ENCODE measurements at regions not wholly inside any gene's neighbourhood (a gene's known extent, or its start where the extent isn't known, plus 50 kb on each side); places are given as distances from the start of the nearest gene placed in this dataset.
A peak's percentile ranks its signal among the peaks of the same experiment; 100 is the strongest.

DNA sequence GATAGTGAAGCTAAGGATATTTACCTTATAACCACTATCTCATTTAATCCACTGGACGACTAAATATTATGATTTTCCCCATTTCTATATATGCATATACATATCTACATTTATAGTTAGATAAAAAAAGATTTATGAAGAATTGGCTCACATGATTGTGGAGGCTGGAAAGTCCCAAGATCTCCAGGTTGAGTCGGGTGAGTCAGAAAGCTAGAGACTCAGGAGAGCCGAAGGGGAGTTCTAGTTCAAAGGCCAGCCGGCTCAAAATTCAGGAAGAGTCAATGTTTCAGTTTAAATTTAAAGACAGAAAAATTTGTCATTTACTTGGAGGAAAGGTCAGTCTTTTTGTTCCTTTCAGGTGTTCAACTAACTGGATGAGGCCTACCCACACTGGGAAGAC lies 158.2 kb upstream of the CPEB2 start:
- Mint-ChIP-seq H3K4me3 (no peak overlapping the region), H3K27me3 (peaks cover 4% of the 10 kb centered on the region), H3K9me3 (no peaks in the 10 kb centered on the region), H3K27ac (no peak overlapping the region), H3K36me3 (ENCODE audit: low read depth) (no peaks in the 10 kb centered on the region), H3K4me1 (ENCODE audit: low read depth) (peaks cover 11% of the 10 kb centered on the region)
- intact Hi-C loops (cut with micrococcal nuclease), result no loop called here

DNA sequence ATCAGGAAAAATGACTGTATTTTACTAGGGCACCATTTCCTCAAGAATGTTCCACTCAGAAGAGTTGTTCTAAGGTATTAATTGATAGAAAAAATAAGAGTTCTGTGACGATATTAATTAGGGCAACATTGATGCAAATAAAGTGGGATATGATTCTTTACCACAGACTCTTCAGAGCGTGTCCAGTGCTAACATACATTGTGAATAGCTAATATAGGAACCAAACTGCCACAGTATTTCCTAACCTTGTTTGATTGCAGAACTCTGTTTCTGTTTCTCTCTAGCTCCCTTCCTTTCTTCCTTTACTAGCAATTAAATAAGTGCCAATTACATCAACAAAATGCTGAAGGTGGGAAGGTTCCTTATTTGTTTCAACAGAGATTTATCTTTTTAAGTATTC lies 154.1 kb upstream of the CPEB2 start:
- intact Hi-C loops (cut with micrococcal nuclease), result no loop called here
- Mint-ChIP-seq H3K27ac (no peak overlapping the region), H3K4me1 (ENCODE audit: low read depth) (peaks cover 32% of the 10 kb centered on the region), H3K4me3 (no peak overlapping the region), H3K27me3 (peaks cover 6% of the 10 kb centered on the region), H3K36me3 (ENCODE audit: low read depth) (no peaks in the 10 kb centered on the region), H3K9me3 (no peaks in the 10 kb centered on the region)

DNA sequence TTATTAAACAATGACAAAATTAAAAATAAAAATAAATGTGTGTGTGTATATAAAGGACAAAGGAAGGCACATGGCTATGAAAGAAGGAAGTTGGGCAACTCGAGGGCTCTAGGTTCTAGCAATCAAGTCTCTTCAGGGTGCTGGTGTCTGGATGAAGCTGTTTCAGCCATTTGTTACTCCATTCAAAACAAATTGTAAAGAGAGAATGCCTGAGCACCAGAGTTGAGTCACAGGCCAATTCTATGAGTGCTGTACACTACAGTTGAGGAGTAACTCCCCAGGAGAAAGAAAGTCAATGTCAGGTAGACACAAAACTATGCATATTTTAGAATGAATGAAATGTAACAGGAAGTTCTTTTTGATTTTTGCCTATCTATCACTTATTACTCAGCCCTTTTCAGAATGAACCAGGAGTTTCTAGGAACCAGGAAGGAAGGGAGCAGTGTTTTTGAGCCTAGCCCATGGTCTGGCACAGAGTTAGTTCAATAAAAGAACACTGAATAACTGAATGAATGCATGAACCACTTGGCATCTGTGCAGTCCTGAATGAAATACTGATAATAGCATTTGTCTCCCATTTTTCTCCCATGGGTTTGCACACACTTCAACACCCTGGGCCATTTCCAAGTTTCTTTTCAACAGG lies 151.7 kb upstream of the CPEB2 start:
- Mint-ChIP-seq H3K9me3 (no peaks in the 10 kb centered on the region), H3K27ac (peak overlapping the region; percentile 70), H3K27me3 (peaks cover 18% of the 10 kb centered on the region), H3K4me1 (ENCODE audit: low read depth) (peaks cover 45% of the 10 kb centered on the region), H3K4me3 (peak overlapping the region; percentile 17), H3K36me3 (ENCODE audit: low read depth) (no peaks in the 10 kb centered on the region)
- intact Hi-C loops (cut with micrococcal nuclease), result loop anchor here (10.0 kb wide), 1 partner anchor 546 kb away; no protein-coding TSS in a partner anchor

DNA sequence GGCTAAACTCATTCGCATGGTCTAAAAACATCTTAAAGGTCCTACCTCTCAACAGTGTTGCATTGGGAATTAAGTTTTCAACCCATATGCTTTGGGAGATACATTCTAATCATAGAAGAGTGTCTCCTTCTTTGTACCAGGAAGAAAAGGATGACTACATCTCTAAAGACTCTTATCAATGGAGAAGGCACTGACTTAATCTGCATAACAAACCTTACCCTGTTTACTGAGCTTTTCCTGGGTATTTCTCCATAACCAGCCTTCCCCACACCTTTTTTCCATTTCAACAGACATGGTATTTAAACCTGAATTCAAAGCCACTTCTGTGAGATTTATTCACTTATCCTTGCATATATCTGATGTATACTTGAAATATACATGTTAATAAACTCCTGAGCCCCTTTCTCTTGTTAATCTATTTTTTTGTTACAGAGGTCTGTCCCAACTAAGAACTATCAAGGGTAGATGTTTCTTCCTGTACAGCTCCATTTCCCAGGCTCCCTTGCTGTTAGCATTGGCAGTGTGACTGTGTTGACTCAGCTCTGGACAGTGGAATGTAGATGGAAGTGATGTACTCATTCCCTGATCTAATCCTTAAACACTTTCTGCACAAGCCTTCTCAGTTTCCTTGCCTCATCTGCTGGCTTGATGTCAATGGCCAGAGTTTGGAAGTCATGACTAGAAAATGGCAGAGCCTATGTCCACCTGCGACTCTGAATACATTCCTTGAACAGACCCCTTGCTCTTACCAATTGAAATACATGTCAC lies 148.9 kb upstream of the CPEB2 start:
- no peaks in the 10 kb centered on the region for H3K9me3 Mint-ChIP-seq

DNA sequence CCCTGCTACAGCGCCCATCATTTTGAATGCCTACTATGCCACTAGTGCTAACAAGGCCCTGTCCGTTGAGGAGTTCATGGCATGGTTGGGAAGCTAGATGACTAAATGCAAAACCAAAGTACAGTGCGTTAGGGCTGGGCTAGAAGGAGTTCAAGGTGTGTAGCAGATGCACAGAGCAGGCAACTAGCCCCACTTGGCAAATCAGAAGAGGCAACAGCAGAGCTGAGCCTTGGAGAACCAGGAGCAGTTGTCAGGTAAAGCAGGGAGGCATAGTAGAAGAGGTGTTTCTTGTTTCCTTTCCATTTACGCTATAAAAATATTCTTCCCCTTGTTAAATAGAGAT lies 146.6 kb upstream of the CPEB2 start:
- Mint-ChIP-seq H3K4me3 (no peak overlapping the region), H3K36me3 (ENCODE audit: low read depth) (no peaks in the 10 kb centered on the region), H3K27ac (peak overlapping the region; percentile 86), H3K27me3 (peaks cover 36% of the 10 kb centered on the region), H3K4me1 (ENCODE audit: low read depth) (peaks cover 46% of the 10 kb centered on the region), H3K9me3 (no peaks in the 10 kb centered on the region)
- intact Hi-C loops (cut with micrococcal nuclease), result loop anchor here (1.0 to 10.0 kb wide), 2 partner anchors 147 to 551 kb away; partner anchors contain the start of gene CPEB2

More for the DNA sequence above, 148.9 kb upstream of the CPEB2 start:
- H3K36me3 Mint-ChIP-seq (ENCODE audit: low read depth), result no peaks in the 10 kb centered on the region
- H3K4me1 Mint-ChIP-seq (ENCODE audit: low read depth), result peaks cover 54% of the 10 kb centered on the region
- no peak overlapping the region for H3K27ac Mint-ChIP-seq
- H3K27me3 Mint-ChIP-seq, result peaks cover 19% of the 10 kb centered on the region
- no peak overlapping the region for H3K4me3 Mint-ChIP-seq
- intact Hi-C loops (cut with micrococcal nuclease), result loop anchor here (10.0 kb wide), 1 partner anchor 549 kb away; no protein-coding TSS in a partner anchor

DNA sequence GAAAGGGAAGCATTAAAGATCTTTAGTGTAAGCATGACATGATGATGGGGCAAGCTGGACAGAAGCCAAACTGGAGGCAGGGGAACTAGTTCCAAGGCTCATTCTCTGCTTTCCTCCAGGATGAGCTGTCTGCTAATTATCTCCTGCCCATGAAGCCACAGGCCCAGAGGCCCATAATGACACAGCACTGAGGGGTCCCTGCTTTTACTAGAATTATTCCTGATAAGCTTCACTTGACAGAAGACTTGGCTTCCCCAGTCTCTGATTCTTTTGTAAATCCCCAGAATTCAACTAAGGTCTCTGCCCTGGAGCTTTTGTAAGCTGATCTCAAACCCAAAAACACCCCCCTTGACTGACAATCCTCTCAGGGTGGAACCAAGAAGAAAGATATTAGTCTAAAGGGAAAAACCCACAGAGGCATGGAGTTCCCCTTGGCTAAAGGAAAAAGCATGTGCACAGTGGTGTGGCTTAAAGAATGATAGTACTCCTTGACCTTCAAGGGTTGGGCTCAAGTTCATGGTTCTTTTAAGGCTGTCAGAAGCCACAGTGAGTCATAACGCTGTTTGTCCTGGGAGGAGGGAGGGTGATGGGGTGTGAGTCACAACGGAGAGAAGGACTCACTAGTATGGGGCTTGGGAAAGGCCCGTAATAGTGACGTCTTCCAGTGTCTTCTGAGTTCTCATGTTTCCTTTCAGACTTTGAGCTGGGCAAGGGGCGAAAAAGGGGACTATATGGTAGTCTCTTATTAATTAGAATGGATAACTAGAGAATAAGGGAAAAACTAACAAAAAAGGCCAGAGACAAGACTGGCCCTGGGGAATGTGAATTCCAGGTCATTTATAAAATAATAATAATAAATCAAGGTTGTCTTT lies 146.0 kb upstream of the CPEB2 start:
- Mint-ChIP-seq H3K4me1 (ENCODE audit: low read depth) (peaks cover 40% of the 10 kb centered on the region), H3K27me3 (peaks cover 42% of the 10 kb centered on the region), H3K36me3 (ENCODE audit: low read depth) (no peaks in the 10 kb centered on the region), H3K9me3 (no peaks in the 10 kb centered on the region), H3K4me3 (no peak overlapping the region), H3K27ac (peak overlapping the region; percentile 86)
- intact Hi-C loops (cut with micrococcal nuclease), result loop anchor here (1.0 to 10.0 kb wide), 2 partner anchors 146 to 551 kb away; partner anchors contain the start of gene CPEB2

DNA sequence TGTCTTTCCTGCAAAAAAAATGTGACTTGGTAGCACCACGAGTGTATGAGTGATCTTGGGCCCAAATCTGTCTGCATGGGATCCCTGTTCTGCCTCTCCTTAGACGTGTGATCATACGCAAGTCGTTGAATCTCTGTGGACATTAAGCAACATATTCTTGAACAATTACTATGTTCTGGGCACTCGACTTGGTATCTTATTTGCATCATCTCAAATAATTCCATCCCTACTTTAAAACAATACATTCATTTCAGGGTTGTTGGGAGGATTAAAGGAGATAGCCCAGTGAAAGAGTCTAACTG lies 145.4 kb upstream of the CPEB2 start:
- Mint-ChIP-seq H3K9me3 (no peaks in the 10 kb centered on the region), H3K4me1 (ENCODE audit: low read depth) (peaks cover 39% of the 10 kb centered on the region), H3K4me3 (no peak overlapping the region), H3K36me3 (ENCODE audit: low read depth) (no peaks in the 10 kb centered on the region), H3K27ac (peak overlapping the region; percentile 86), H3K27me3 (peaks cover 48% of the 10 kb centered on the region)
- intact Hi-C loops (cut with micrococcal nuclease), result loop anchor here (1.0 to 10.0 kb wide), 2 partner anchors 145 to 552 kb away; partner anchors contain the start of gene CPEB2

DNA sequence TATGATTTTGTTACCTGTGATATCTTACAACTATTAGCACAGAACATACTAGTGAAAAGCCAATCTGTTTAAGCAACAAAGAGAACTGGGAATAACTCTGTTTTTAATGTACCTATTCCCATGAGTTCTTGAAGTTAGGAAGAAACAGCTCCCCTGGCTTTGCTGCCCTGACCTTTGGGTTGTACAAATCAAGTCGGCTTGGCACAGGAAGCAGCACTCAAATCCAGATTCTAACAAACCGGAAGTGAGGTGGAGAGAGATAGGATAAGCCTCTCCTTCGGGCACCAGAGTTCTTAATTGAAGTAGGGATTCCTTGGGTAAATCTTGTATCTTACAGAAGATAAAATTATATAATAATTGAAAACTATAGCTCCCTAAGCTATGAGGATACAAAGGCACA lies 144.8 kb upstream of the CPEB2 start:
- peaks cover 50% of the 10 kb centered on the region for H3K27me3 Mint-ChIP-seq
- intact Hi-C loops (cut with micrococcal nuclease), result loop anchor here (10.0 kb wide), 1 partner anchor 553 kb away; no protein-coding TSS in a partner anchor
- peaks cover 34% of the 10 kb centered on the region for H3K4me1 Mint-ChIP-seq (ENCODE audit: low read depth)
- H3K4me3 Mint-ChIP-seq, result no peak overlapping the region
- no peaks in the 10 kb centered on the region for H3K9me3 Mint-ChIP-seq
- H3K27ac Mint-ChIP-seq, result no peak overlapping the region
- no peaks in the 10 kb centered on the region for H3K36me3 Mint-ChIP-seq (ENCODE audit: low read depth)

DNA sequence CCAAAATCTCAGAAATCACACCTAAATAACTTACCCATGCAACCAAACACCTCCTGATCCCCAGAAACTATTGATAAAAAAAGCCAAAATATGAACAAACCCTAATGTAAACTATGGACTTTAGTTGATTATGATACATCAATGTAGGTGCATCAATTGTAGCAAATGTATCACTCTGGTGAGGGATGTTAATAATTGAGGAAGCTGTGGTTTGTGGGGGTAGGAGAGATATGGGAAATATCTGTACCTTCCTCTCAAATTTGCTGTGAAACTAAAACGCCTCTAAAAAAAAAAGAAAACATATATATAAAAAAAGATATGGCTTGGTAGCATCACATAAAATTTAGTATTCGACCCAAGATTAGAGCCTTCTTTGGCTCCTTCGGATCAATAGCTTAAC lies 144.3 kb upstream of the CPEB2 start:
- Mint-ChIP-seq H3K4me1 (ENCODE audit: low read depth) (peaks cover 33% of the 10 kb centered on the region), H3K4me3 (no peak overlapping the region), H3K36me3 (ENCODE audit: low read depth) (no peaks in the 10 kb centered on the region), H3K9me3 (no peaks in the 10 kb centered on the region), H3K27ac (no peak overlapping the region), H3K27me3 (peaks cover 52% of the 10 kb centered on the region)
- intact Hi-C loops (cut with micrococcal nuclease), result loop anchor here (10.0 kb wide), 1 partner anchor 553 kb away; no protein-coding TSS in a partner anchor

DNA sequence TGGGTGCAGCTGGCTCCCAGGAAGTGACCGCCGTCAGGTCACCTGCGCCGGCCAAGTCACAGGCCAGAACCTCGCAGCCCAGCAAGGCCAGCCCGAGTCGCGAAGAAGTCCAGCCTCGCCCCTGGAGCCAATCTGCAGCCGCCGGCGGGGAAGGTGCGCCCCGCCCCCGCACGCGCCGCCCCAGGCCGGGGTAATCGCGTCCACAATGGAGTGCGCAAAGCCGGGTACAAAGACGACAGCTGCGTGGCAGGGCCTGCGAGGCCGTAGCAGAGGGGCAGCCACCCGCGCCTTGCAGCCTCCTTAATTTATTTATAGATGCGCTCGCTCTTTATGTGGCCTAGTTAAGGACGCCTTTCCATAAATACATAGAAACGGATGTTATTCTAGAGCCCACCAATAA lies 139.4 kb upstream of the CPEB2 start:
- Mint-ChIP-seq H3K27ac (no peak overlapping the region), H3K4me1 (ENCODE audit: low read depth) (peaks cover 23% of the 10 kb centered on the region), H3K4me3 (no peak overlapping the region), H3K27me3 (peaks cover 50% of the 10 kb centered on the region), H3K36me3 (ENCODE audit: low read depth) (no peaks in the 10 kb centered on the region), H3K9me3 (no peaks in the 10 kb centered on the region)
- intact Hi-C loops (cut with micrococcal nuclease), result loop anchor here (5.0 kb wide), 1 partner anchor 39 kb away; no protein-coding TSS in a partner anchor

DNA sequence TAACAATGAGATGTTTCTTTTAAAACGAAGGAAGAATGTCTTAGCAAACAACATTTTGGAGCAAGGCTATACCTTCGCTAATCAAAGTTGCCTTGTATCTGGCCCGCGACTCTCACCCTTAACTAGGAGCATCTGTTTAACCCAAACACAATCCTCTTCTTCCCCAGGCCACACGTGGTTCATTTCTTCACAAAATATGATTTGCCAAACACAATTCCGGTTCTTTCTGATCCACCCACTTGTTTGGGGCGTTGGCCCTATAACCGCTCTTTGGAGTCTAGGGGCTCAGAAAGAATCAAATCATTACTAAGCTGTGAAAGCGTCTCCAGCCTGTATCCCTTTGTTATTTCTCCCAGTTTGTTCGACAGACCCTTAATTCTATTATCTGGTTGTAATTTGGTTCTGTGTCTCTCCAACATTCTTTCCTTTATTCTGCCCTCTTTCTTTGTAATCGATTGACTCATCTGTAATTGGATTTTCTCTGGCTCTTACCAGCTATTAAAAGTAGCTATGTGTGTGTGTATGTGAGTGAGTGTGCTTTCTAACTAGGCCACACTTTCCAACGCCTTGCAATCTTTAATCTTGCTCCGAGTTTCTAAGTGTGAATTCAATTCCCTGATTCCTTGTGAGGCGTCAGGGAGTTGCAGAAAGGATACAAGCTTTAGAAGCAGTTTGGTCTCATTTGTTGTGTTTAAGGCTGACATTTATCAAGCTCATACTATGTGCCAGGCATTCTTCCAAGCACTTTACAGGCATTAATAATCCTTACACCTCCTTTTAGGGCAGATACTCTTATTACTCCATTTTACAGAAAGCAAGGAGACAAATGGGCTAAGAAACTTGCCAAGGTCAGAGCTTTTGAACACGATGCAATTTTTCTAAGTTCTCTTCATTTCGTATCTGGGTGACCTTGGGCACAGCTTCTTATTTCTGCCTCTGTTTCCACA lies 138.6 kb upstream of the CPEB2 start:
- H3K36me3 Mint-ChIP-seq (ENCODE audit: low read depth), result no peaks in the 10 kb centered on the region
- H3K9me3 Mint-ChIP-seq, result no peaks in the 10 kb centered on the region
- peaks cover 19% of the 10 kb centered on the region for H3K4me1 Mint-ChIP-seq (ENCODE audit: low read depth)
- no peak overlapping the region for H3K4me3 Mint-ChIP-seq
- H3K27me3 Mint-ChIP-seq, result peaks cover 47% of the 10 kb centered on the region
- H3K27ac Mint-ChIP-seq, result peak overlapping the region; percentile 75
- intact Hi-C loops (cut with micrococcal nuclease), result loop anchor here (5.0 kb wide), 1 partner anchor 39 kb away; no protein-coding TSS in a partner anchor

DNA sequence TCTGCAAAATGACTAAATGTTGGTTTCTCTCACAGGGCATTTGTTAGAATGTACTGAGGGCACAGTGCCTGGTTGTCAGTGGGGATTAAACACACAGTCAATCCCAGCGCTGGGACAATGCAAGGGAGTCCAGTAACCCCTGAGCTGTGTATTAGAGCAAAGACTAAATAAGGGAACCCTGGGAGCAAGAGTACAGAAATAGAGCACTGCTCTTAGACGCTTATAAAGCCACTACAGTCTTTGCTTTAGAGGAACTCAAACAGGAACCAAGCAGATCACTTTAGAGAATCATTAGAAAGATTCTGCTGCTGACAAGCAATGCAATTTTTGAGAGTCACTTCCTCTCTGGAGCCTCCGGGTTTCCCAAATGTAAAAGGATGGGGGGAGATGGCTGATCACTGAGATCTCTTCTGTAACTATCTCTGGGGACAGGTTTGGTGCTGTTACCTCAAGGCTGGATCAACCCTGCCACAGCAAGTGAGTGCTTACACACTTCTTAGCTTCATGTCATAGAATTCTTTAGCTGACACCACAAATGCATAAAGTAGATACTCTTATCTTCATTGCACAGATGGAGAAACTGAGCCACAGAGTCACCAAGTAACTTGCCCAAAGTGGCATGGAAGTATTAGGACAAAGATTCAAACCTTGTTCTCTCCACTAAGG lies 137.8 kb upstream of the CPEB2 start:
- intact Hi-C loops (cut with micrococcal nuclease), result loop anchor here (5.0 kb wide), 1 partner anchor 38 kb away; no protein-coding TSS in a partner anchor
- peak overlapping the region; percentile 75 for H3K27ac Mint-ChIP-seq

More for the DNA sequence above, 137.8 kb upstream of the CPEB2 start:
- peaks cover 43% of the 10 kb centered on the region for H3K27me3 Mint-ChIP-seq
- H3K4me3 Mint-ChIP-seq, result no peak overlapping the region
- H3K9me3 Mint-ChIP-seq, result no peaks in the 10 kb centered on the region
- no peaks in the 10 kb centered on the region for H3K36me3 Mint-ChIP-seq (ENCODE audit: low read depth)
- H3K4me1 Mint-ChIP-seq (ENCODE audit: low read depth), result peaks cover 26% of the 10 kb centered on the region

All from dendritic cell treated with granulocyte-macrophage colony-stimulating factor and Interleukin-4, amounts not matched to agents 40 ng/mL and 50 ng/mL, for 4 days (primary cell).